Neutrophil (primary cell): ENCODE measurements at regions not wholly inside any gene's neighbourhood (a gene's known extent, or its start where the extent isn't known, plus 50 kb on each side); places are given as distances from the start of the nearest gene placed in this dataset.

ENCODE experiments used
- H3K27ac ChIP-seq: fragments of 200-600 bp; sonication (generic); 2 replicates; pipeline ENCODE4 v1.5.1; 2016; ENCODE audit warnings: mild to moderate bottlenecking, moderate library complexity
- H3K27me3 ChIP-seq: fragments of 200-600 bp; sonication (generic); 2 replicates; pipeline ENCODE4 v1.6.0; 2016; ENCODE audit warnings: mild to moderate bottlenecking
- H3K36me3 ChIP-seq: fragments of 200-600 bp; sonication (generic); 2 replicates; pipeline ENCODE4 v1.5.1; 2017
- H3K4me1 ChIP-seq, 2 experiments: fragments of 200-600 bp in 1 of 2; sonication (generic) in 1 of 2; 1 replicate in 1 of 2; 2 replicates in 1 of 2; pipeline versions ENCODE4 v1.5.1 to v1.6.1; 2013 to 2016; ENCODE audit warnings: low read depth in 1 of 2, low read length in 1 of 2, mild to moderate bottlenecking in 1 of 2, moderate library complexity in 1 of 2; ENCODE audit not compliant: control insufficient read depth in 1 of 2, insufficient read depth in 1 of 2
- H3K4me3 ChIP-seq, 2 experiments: fragments of 200-600 bp in 1 of 2; sonication (generic) in 1 of 2; 1 replicate in 1 of 2; 2 replicates in 1 of 2; pipeline ENCODE4 v1.5.1; 2013 to 2016; ENCODE audit warnings: low read depth in 1 of 2, low read length in 1 of 2, mild to moderate bottlenecking in 1 of 2, moderate library complexity in 1 of 2
- H3K9me3 ChIP-seq: fragments of 200-600 bp; sonication (generic); 2 replicates; pipeline ENCODE4 v1.5.1; 2016
- TF ChIP-seq, protein P1 (sequence below): fragments of 200-600 bp; sonication (generic); IDR thresholded peaks from 2 replicates; pipeline ENCODE4 v1.5.1; 2016; ENCODE audit warnings: antibody characterized with exemption

DNA sequence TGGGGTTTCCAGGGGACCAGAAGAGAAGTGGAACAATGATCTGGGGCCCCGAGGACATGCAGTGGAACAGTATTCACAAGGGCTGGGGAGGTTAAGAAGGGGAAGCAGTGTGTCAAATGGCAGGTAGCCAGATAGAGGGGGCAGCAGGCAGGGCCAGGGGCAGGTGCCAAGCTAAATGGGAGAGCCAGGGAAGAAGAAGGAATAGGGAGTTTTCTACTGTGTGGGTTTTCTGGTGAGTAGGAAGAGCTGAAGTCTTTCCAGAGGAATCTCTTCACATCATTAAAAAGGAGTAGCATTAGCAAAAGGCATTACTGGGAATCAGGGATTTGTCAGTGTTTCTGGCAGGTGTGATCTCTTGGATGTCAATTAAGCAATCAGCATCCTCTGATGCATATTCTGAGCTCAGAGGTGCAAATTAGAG lies 55.8 kb downstream of the IRAG1 start:
- Histone ChIP-seq H3K36me3 (no peaks in the 10 kb centered on the region), H3K4me1 (peaks cover 36 to 42% of the 10 kb centered on the region in 2 experiments), H3K27ac (peak overlapping the region; percentile 3), H3K4me3 (no peak overlapping the region), H3K27me3 (no peaks in the 10 kb centered on the region), H3K9me3 (no peaks in the 10 kb centered on the region)
- TF ChIP-seq, protein P1, sequence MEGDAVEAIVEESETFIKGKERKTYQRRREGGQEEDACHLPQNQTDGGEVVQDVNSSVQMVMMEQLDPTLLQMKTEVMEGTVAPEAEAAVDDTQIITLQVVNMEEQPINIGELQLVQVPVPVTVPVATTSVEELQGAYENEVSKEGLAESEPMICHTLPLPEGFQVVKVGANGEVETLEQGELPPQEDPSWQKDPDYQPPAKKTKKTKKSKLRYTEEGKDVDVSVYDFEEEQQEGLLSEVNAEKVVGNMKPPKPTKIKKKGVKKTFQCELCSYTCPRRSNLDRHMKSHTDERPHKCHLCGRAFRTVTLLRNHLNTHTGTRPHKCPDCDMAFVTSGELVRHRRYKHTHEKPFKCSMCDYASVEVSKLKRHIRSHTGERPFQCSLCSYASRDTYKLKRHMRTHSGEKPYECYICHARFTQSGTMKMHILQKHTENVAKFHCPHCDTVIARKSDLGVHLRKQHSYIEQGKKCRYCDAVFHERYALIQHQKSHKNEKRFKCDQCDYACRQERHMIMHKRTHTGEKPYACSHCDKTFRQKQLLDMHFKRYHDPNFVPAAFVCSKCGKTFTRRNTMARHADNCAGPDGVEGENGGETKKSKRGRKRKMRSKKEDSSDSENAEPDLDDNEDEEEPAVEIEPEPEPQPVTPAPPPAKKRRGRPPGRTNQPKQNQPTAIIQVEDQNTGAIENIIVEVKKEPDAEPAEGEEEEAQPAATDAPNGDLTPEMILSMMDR = no peak

DNA sequence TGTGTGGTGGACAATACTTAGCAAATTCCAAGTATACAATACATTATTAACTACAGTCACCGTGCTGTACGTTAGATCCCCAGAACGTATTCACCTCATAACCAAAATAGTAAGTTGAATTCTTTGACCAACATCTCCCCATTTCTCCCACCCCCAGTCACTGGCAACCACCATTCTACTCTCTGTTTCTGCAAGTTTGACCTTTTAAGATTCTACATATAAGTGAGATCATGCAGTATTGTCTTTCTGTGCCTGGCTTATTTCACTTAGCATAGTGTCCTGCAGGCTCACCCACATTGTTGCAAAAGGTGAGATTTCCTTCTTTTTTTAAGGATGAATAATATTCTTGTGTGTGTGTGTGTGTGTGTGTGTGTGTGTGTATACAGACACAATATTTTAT lies 59.1 kb downstream of the IRAG1 start:
- Histone ChIP-seq H3K4me3 (no peak overlapping the region), H3K27me3 (no peaks in the 10 kb centered on the region), H3K36me3 (no peaks in the 10 kb centered on the region), H3K9me3 (no peaks in the 10 kb centered on the region), H3K27ac (no peak overlapping the region), H3K4me1 (peaks cover 6 to 10% of the 10 kb centered on the region in 2 experiments)
- TF ChIP-seq, protein P1 = no peak

DNA sequence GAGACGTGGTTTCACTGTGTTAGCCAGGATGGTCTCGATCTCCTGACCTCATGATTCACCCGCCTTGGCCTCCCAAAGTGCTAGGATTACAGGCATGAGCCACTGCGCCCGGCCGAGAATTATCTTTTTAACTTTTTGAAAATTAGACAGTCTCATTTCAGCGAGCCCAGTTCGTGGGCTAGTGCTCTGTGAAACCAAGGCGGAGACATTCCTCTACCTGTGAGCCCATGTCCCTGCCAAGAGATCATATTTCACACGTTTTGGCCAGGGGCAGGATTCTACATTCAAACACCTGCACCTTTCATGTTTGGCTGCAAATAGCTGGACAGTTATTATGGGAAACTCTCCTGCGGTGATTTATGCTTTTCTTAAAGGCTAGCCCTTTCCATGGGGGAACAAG lies 60.3 kb downstream of the IRAG1 start:
- H3K27me3 ChIP-seq = no peaks in the 10 kb centered on the region
- peaks cover 6 to 8% of the 10 kb centered on the region in 2 experiments for H3K4me1 ChIP-seq
- H3K4me3 ChIP-seq = no peak overlapping the region
- no peak overlapping the region for H3K27ac ChIP-seq
- TF ChIP-seq, protein P1 = no peak
- no peaks in the 10 kb centered on the region for H3K9me3 ChIP-seq
- no peaks in the 10 kb centered on the region for H3K36me3 ChIP-seq

DNA sequence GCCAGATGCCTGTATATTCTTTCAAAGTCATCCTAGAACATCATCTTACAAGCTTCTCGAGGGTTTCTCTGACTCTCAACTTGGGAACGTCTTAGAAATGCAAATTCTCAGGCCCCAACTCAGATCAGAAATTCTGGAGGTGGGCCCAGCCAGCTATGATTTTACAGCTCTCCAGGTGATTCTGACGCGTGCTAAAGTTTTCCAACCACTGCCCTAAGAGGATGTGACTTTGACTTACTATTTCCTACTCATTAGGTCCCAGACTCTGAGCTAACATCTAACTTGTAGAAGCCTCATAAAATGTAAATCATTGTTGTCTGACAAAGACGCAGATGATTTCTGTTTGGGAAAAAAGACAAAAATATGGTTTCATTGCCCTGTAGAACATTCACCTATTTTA lies 61.1 kb downstream of the IRAG1 start:
- Histone ChIP-seq H3K4me1 (peaks cover 9 to 10% of the 10 kb centered on the region in 2 experiments), H3K27me3 (no peaks in the 10 kb centered on the region), H3K4me3 (no peak overlapping the region), H3K27ac (no peak overlapping the region), H3K9me3 (no peaks in the 10 kb centered on the region), H3K36me3 (no peaks in the 10 kb centered on the region)
- TF ChIP-seq, protein P1 = no peak

DNA sequence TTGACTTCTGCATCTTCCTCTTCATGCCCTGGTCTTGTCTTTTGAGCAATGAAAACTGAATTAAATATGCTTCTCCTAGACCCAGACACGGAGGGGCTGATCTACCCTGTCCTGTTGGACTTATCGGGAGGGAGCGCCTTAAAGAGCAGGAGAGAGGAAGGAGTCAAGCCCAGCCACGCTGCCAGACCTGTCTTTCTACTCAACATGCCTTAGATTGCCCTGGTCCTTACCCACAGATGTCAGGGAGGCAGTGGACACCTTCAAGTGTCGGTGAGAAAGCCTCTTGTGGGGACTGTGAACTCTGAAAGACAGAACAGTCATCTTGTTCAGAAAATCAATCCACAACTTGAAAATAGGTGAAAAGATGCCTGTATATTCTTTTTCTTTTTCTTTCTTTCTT lies 61.8 kb downstream of the IRAG1 start:
- H3K36me3 ChIP-seq = no peaks in the 10 kb centered on the region
- TF ChIP-seq, protein P1 = no peak
- no peaks in the 10 kb centered on the region for H3K27me3 ChIP-seq
- H3K4me3 ChIP-seq = no peak overlapping the region
- no peak overlapping the region for H3K27ac ChIP-seq
- peaks cover 9 to 10% of the 10 kb centered on the region in 2 experiments for H3K4me1 ChIP-seq
- H3K9me3 ChIP-seq = no peaks in the 10 kb centered on the region
